A673 (cell line): ENCODE measurements at regions not wholly inside any gene's neighbourhood (a gene's known extent, or its start where the extent isn't known, plus 50 kb on each side); places are given as distances from the start of the nearest gene placed in this dataset.

Experiments
- EZH2 ChIP-seq: fragments of 200-600 bp; sonication (generic); IDR thresholded peaks from 2 replicates; pipeline ENCODE4 v1.6.1; 2017; ENCODE audit warnings: borderline replicate concordance, low read depth, mild to moderate bottlenecking, mixed read lengths, antibody characterized with exemption, low read length; ENCODE audit not compliant: poor library complexity, severe bottlenecking
- TF ChIP-seq, protein P1 (sequence below): fragments of 300-800, 200-600 bp; sonication (generic); conservative IDR thresholded peaks from 2 replicates; pipeline ENCODE4 v1.5.1; 2017; ENCODE audit warnings: low read depth, mild to moderate bottlenecking, antibody characterized with exemption, low read length, moderate library complexity, mixed read lengths

DNA sequence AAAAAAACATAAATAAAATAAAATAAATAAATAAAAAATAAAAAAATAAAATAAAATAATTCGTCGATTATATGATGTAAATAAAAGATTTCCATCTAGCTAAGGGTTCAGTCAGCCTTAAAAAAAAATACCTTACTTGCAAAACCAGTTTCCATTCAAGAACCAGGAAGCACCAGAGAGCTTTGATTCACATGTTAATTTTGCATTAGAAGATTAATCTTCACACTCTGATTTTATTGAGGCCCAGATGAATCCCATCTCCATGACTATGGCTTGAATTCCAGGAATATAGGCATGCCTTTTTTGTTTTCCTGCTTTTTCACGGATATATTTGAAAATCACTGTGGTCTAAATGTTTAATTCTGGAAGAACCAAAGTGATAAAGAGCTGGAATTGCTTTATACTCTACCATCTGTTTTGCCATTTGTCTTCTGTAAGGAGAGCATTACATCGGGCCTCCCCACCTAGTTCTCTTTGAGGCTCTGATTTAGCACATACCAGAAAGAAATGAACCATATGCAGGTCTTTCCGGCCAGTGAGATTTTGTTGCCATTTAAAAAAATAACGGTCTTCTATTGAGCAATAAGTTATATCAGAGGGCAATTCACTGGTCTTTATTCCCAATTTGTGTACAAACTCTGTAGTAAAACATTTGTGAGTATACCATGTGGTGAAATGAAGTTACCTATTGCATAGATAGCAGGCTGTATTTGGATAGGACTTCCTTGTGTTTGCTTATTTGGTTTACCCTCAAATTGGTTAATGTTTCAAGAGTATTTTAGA lies 175.5 kb downstream of the AEBP2 start:
- TF ChIP-seq, protein P1, sequence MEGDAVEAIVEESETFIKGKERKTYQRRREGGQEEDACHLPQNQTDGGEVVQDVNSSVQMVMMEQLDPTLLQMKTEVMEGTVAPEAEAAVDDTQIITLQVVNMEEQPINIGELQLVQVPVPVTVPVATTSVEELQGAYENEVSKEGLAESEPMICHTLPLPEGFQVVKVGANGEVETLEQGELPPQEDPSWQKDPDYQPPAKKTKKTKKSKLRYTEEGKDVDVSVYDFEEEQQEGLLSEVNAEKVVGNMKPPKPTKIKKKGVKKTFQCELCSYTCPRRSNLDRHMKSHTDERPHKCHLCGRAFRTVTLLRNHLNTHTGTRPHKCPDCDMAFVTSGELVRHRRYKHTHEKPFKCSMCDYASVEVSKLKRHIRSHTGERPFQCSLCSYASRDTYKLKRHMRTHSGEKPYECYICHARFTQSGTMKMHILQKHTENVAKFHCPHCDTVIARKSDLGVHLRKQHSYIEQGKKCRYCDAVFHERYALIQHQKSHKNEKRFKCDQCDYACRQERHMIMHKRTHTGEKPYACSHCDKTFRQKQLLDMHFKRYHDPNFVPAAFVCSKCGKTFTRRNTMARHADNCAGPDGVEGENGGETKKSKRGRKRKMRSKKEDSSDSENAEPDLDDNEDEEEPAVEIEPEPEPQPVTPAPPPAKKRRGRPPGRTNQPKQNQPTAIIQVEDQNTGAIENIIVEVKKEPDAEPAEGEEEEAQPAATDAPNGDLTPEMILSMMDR: no peak
- no peak for TF ChIP-seq EZH2
